MM.1S (cell line): ENCODE measurements at regions not wholly inside any gene's neighbourhood (a gene's known extent, or its start where the extent isn't known, plus 50 kb on each side); places are given as distances from the start of the nearest gene placed in this dataset.
"Not testable (repeated sequence)": the region's sequence is repeated elsewhere in the genome, so short reads cannot be mapped to it uniquely, and the experiment has no call there.

ENCODE experiments used
- CTCF ChIP-seq: fragments of 300-600 bp; sonication (generic); IDR thresholded peaks from 2 replicates; pipeline ENCODE4 v1.5.1; 2016; ENCODE audit warnings: antibody characterized with exemption, low read length, mixed read lengths
- EZH2 ChIP-seq: fragments of 300-600 bp; sonication (generic); optimal IDR thresholded peaks from 2 replicates; pipeline ENCODE3; 2017; ENCODE audit warnings: low read depth, mild to moderate bottlenecking, antibody characterized with exemption, low read length, mixed read lengths
- EZH2phosphoT487 ChIP-seq: fragments of 300-600 bp; sonication (generic); IDR thresholded peaks from 2 replicates; pipeline ENCODE4 v1.6.1; 2018; ENCODE audit warnings: antibody characterized with exemption, low read length

- not testable (repeated sequence) for TF ChIP-seq CTCF, EZH2phosphoT487, EZH2
Observed at GRCh38 chrX:40794829-40795130, 59.4 kb upstream of the MED14 start.
